ENCODE measurements at regions not wholly inside any gene's neighbourhood (a gene's known extent, or its start where the extent isn't known, plus 50 kb on each side); places are given as distances from the start of the nearest gene placed in this dataset.

DNA sequence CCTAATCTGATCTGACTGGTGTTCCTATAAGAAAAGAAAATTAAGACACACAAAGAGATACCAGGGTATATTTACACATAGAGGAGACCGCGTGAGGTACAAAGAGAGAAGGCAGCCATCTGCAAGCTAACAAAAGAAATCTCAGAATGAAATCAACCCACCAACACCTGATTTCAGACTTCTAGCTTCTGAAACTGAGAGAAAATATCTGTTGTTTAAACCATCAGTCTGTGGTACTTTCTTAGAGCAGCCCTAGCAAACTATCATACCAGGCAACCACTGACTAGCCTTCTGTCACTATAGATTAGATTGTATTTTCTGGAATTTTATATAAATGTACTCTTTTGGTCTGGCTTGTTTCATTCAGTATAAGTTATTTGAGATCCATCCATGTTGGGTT, 779.3 kb upstream of the ACO1 start (continued):
- TF ChIP-seq, protein P1, sequence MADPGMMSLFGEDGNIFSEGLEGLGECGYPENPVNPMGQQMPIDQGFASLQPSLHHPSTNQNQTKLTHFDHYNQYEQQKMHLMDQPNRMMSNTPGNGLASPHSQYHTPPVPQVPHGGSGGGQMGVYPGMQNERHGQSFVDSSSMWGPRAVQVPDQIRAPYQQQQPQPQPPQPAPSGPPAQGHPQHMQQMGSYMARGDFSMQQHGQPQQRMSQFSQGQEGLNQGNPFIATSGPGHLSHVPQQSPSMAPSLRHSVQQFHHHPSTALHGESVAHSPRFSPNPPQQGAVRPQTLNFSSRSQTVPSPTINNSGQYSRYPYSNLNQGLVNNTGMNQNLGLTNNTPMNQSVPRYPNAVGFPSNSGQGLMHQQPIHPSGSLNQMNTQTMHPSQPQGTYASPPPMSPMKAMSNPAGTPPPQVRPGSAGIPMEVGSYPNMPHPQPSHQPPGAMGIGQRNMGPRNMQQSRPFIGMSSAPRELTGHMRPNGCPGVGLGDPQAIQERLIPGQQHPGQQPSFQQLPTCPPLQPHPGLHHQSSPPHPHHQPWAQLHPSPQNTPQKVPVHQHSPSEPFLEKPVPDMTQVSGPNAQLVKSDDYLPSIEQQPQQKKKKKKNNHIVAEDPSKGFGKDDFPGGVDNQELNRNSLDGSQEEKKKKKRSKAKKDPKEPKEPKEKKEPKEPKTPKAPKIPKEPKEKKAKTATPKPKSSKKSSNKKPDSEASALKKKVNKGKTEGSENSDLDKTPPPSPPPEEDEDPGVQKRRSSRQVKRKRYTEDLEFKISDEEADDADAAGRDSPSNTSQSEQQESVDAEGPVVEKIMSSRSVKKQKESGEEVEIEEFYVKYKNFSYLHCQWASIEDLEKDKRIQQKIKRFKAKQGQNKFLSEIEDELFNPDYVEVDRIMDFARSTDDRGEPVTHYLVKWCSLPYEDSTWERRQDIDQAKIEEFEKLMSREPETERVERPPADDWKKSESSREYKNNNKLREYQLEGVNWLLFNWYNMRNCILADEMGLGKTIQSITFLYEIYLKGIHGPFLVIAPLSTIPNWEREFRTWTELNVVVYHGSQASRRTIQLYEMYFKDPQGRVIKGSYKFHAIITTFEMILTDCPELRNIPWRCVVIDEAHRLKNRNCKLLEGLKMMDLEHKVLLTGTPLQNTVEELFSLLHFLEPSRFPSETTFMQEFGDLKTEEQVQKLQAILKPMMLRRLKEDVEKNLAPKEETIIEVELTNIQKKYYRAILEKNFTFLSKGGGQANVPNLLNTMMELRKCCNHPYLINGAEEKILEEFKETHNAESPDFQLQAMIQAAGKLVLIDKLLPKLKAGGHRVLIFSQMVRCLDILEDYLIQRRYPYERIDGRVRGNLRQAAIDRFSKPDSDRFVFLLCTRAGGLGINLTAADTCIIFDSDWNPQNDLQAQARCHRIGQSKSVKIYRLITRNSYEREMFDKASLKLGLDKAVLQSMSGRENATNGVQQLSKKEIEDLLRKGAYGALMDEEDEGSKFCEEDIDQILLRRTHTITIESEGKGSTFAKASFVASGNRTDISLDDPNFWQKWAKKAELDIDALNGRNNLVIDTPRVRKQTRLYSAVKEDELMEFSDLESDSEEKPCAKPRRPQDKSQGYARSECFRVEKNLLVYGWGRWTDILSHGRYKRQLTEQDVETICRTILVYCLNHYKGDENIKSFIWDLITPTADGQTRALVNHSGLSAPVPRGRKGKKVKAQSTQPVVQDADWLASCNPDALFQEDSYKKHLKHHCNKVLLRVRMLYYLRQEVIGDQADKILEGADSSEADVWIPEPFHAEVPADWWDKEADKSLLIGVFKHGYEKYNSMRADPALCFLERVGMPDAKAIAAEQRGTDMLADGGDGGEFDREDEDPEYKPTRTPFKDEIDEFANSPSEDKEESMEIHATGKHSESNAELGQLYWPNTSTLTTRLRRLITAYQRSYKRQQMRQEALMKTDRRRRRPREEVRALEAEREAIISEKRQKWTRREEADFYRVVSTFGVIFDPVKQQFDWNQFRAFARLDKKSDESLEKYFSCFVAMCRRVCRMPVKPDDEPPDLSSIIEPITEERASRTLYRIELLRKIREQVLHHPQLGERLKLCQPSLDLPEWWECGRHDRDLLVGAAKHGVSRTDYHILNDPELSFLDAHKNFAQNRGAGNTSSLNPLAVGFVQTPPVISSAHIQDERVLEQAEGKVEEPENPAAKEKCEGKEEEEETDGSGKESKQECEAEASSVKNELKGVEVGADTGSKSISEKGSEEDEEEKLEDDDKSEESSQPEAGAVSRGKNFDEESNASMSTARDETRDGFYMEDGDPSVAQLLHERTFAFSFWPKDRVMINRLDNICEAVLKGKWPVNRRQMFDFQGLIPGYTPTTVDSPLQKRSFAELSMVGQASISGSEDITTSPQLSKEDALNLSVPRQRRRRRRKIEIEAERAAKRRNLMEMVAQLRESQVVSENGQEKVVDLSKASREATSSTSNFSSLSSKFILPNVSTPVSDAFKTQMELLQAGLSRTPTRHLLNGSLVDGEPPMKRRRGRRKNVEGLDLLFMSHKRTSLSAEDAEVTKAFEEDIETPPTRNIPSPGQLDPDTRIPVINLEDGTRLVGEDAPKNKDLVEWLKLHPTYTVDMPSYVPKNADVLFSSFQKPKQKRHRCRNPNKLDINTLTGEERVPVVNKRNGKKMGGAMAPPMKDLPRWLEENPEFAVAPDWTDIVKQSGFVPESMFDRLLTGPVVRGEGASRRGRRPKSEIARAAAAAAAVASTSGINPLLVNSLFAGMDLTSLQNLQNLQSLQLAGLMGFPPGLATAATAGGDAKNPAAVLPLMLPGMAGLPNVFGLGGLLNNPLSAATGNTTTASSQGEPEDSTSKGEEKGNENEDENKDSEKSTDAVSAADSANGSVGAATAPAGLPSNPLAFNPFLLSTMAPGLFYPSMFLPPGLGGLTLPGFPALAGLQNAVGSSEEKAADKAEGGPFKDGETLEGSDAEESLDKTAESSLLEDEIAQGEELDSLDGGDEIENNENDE (IDR thresholded peaks at IDR 0.05; ENCODE audit: insufficient replicate concordance, low read length) = no peak
- TF ChIP-seq, protein P2, sequence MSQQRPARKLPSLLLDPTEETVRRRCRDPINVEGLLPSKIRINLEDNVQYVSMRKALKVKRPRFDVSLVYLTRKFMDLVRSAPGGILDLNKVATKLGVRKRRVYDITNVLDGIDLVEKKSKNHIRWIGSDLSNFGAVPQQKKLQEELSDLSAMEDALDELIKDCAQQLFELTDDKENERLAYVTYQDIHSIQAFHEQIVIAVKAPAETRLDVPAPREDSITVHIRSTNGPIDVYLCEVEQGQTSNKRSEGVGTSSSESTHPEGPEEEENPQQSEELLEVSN (IDR thresholded peaks at IDR 0.05) = no peak
- TF ChIP-seq CEBPB (IDR thresholded peaks at IDR 0.05; ENCODE audit: low read depth, low read length) (no peak), SP4 (IDR thresholded peaks at IDR 0.05; ENCODE audit: low read length) (no peak), FOSL1 (IDR thresholded peaks at IDR 0.05; ENCODE audit: insufficient read depth, low read depth, low read length) (no peak), SIX5 (IDR thresholded peaks at IDR 0.05; ENCODE audit: low read depth, low read length) (no peak), KDM5A (IDR thresholded peaks at IDR 0.05; ENCODE audit: low read length) (no peak), NRF1 (IDR thresholded peaks at IDR 0.05; ENCODE audit: low read depth, low read length) (no peak)
- TF ChIP-seq, protein P3, sequence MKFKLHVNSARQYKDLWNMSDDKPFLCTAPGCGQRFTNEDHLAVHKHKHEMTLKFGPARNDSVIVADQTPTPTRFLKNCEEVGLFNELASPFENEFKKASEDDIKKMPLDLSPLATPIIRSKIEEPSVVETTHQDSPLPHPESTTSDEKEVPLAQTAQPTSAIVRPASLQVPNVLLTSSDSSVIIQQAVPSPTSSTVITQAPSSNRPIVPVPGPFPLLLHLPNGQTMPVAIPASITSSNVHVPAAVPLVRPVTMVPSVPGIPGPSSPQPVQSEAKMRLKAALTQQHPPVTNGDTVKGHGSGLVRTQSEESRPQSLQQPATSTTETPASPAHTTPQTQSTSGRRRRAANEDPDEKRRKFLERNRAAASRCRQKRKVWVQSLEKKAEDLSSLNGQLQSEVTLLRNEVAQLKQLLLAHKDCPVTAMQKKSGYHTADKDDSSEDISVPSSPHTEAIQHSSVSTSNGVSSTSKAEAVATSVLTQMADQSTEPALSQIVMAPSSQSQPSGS (IDR thresholded peaks at IDR 0.05; ENCODE audit: low read length) = no peak
